G401.6 (cell line): ENCODE measurements at regions not wholly inside any gene's neighbourhood (a gene's known extent, or its start where the extent isn't known, plus 50 kb on each side); places are given as distances from the start of the nearest gene placed in this dataset.
A peak's percentile ranks its signal among the peaks of the same experiment; 100 is the strongest.

Experiments used
- FAIRE-seq: peaks from 2 replicates; lab custom pipeline; 2012; peaks lifted over from hg19 to GRCh38; lab: Jason Lieb, UNC

DNA sequence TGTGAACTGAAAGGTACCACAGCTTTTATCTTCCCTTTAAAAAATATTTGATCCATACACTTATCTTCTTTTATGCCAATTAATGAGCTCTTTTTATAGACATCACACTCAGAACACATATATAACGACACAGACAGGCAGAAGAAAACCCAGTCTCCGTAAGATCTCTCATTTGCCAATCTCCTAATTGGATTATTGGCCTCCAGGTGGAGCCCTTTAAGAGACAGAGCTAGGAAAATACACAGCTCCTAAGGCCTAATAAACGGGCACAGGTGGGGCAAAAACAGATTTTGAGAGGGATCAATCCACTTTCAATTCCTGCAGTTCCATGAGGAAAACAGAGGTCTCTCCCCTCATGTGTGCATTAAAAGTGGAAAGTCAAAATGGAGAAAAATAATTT, 1495.4 kb downstream of the RPA4 start:
- no peak for FAIRE-seq

DNA sequence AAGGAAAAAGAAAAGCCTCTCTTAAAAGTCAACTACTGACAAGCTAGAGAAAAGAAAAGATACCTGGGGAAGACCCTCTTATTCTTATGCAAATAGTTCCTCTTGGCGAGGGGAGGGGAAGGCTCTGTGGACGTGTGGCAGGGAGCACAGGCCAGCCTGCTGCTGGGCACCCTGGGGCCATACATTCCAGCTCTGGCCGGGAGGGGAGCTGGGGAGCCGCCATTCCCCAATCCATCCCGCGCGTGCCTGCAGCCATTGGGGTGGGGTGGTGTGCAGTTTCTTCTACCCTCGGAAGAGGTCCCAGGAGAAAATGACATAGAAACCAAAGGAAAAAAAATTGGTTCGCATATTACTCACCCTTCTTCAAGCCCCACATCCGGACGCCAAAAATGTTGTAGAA, 1496.4 kb downstream of the RPA4 start:
- no peak for FAIRE-seq

DNA sequence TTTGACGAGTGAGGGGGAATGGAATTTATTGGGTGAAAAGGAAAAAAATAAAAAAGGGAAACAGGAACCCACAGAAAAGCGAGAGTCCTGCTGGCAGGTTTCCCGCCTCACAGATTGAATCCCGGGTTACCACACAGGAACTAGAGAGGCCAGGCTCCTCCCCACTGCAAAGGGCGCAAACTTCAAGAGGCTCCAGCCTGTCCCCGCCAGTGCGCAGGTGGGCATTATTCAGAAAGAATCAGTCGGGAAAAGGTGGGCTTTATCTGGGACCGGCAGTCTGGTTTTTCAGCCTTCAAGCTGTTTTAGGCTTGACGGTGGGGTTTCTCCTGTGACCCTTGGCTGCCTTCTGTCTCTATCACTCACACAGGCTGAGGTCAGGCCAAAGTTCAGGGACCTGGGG, 1496.8 kb downstream of the RPA4 start:
- FAIRE-seq = no peak

DNA sequence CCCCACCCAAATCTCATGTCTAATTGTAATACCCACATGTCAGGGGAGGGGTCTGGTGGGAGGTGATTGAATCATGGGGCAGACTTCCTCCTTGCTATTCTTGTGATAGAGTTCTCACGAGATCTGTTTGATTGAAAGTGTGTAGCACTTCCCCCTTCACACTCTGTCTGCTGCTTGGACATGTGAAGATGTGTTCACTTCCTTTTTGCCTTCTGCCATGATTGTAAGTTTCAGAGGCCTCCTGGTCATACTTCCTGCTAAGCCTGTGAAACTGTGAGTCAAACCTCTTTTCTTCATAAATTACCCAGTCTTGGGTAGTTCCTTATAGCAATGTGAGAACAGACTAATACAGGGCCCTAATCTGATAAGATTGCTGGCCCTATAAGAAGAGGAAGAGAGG, 1514.8 kb downstream of the RPA4 start:
- no peak for FAIRE-seq

DNA sequence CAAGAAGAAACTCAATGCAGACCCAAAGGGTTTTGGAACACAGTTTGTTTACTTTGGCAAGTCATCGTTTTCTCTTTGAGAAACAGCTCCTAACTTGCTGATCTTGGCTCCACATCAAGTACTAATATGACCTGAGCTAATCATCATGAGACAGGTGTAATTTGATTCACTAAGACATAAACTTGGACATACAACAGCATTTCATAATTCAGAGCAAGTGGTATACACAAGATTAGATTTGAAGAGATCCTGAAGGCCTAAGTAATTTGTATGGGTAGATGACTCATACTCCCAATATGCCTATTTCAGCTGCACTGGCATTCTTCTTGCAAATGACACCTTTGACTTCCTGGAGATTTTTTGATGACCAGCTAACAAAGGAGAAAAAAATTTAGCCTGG, 1521.7 kb downstream of the RPA4 start:
- FAIRE-seq = no peak

DNA sequence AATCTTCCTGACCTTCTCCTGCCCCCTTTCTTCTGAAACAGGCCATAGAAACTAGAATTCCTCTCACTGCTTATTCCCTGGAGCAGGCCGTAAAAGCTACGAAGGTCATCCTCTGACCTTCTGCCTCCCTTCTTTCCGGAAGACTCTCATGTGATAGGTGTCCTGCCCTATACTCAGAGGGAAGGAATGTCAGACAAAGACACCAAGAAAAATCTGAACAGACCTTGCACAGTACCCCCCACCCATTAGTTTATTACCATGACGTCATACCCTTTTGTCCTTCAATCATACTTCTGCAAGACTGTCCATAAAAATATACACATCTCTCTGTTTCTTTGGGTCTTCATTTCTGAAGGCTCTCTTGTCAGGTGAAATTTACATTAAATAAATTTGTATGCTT, 1523.9 kb downstream of the RPA4 start:
- FAIRE-seq = no peak

DNA sequence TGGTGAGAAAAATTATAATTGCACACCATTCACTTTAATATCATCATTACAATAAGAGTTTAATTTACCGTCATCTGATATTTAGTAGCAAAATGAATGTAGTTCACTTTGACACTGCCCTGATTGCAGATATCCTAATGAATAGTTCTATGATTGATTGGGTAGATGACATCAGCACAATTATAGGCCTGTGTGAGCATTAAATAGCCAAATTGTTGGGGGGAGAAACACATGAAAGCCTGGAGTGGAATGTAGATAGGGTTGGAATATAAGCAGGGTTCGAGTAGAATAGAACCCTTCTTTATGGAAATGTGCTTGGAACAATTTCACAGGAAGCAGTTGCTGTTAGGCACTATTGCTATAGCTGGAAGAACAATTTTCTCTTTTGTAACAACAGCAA, 1526.2 kb downstream of the RPA4 start:
- FAIRE-seq = no peak

DNA sequence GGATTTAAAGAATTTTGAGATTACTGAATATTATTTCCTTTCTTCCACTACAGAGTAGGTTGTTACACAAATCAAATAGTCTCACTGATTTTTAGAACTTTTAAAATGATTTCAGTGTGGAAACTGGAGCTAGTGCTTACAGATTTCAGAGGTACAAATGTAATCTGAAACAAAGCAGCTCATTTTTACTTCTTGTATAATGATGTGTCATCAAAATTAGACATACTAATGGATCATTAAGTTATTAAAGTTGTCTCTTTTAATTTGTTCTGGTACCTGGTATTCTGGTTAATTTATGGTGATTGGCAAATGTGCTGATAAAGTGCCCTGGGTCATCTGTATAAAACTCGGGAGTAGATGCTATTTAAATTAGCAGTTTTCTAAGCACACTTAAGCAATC, 1528.3 kb downstream of the RPA4 start:
- no peak for FAIRE-seq

DNA sequence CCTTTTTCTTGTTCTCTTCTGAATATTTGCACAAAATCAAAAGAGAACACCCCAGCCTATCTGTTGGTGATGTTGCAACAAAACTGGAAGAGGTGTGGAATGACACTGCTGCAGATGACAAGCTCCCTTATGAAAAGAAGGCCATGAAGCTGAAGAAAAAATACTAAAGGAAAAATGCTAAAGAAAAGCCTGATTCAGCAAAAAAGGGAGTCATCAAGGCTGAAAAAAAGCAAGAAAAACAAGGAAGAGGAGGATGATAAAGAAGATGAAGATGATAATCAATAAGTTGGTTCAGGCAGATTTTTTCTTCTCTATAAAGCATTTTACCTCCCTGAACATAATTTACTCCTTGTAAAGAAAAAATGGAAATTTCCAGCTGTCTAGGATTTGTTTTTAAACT, 1538.8 kb downstream of the RPA4 start:
- FAIRE-seq = no peak

DNA sequence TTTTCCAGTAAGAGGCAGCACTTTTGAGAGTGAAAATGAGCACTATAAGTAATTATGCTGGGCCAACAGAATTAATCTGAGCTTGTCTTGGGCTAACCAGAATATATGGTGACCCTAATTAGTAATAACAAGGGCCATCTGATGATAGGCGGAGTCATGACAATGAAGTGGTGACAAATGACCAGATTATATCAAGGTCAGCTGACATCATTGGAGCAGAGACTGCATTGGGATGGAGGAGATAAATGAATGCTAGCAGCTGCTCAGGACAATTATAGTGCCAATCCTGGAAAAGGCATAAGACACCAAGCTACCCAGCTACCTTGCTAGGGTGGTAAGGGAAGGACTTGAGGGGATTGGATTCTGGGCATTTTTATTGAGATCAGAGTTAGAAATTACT, 1548.7 kb downstream of the RPA4 start:
- no peak for FAIRE-seq

DNA sequence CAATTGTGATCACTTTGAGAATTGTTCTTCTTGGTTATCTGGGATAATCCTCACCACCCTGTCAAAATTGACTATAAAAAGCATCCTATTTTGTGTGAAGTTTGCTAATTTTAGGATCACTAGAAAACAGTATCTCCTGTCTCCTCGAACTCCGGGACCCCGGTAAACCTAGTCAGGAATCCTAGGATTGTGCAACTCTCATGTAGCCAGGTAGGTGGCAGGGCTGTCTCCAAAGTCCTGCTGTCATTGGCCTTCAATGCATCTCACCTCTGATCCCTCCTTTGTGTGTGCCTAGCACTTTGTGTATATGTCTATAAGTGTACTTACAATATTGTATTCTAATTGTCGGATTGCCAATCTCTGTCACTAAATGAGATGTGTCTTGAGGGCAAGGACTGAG, 1564.8 kb downstream of the RPA4 start:
- no peak for FAIRE-seq

DNA sequence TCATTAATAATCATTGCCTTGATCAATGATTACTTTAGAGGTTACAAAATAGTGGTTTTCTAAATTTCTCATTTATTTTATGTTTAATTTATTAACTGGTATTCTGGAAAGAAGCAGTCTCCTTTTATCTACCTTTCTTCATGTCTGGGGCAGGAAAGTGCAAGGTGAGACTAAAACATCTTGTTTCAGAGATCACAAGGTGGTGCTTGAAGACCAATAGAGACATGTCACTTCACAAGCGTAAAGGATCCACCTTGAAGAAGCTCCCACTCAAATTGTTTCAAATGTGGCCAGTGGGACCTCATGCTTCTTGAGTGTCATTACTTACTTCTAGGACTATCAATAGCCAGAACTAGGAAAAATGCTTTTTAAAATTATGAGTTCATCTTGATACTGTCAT, 1568.7 kb downstream of the RPA4 start:
- no peak for FAIRE-seq

DNA sequence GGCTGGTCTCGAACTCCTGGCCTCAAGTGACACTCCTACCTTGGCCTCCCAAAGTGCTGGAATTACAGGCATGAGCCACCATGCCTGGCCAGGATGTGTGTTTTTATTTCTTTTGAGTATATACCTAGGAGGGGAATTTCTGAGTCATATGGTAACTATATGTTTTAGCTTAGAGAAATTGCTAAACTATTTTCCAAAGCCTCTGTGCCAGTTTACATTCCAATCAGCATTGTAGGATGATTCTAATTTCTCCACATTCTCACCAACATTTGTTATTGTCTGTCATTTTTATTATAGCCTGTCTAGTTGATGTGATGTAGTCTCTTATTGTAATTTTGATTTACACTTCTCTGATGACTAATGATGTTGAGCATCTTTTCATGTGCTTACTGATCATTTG, 1576.0 kb downstream of the RPA4 start:
- no peak for FAIRE-seq

DNA sequence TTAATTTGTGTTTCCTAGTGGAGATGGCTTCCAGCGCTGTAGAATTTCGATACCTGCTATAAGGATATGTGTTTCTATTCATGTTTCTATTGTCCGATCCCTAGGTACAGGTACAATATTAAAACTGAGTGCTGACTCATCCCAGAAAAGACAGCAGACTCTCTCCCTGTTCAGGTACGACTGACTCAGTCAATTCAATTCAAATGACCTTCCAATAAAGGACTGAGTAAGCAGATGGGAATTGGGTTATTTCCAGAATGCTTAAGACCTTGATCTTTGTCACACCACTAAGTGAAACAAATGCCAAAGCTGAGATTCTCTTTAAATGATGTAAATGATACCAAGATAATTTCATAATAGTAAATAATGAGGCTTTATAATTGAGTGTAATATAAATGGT, 1596.9 kb downstream of the RPA4 start:
- FAIRE-seq = no peak

DNA sequence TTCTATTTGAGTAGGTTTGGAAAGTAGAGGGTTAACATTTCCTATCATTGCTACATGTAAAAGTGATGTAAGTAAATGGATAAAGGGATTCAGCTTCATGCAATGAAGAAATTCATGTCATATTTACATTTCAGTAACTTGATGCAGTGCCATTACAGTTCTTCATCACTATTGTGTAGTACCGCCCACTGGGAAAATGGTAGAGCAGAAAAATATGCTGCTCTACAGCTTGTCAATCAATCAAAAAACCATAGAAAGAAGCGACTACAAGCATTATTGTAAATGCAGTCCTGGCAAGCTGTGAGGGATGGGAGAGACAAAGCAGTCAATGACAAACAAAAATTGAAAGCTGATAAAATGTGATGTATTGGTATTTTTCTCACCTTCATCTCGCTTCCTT, 1597.9 kb downstream of the RPA4 start:
- FAIRE-seq = no peak

DNA sequence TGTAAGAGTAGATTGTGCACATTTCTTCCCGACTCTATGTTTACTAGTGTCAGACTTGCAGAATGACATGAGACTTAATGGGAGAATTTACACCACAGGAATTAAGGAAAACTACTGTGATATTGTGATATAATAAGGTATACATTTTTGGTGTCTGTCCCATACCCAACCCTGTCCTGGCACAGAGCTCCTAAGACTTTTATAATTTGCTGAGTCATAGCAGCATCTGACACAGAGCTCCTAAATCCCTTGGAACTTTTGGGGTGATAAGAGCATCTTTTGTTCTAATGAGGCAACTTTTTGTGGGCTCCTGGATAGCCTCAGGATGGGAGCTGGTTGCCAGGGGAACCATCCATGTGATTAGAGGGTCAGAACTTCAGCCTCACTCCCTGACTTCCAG, 1607.0 kb downstream of the RPA4 start:
- no peak for FAIRE-seq

DNA sequence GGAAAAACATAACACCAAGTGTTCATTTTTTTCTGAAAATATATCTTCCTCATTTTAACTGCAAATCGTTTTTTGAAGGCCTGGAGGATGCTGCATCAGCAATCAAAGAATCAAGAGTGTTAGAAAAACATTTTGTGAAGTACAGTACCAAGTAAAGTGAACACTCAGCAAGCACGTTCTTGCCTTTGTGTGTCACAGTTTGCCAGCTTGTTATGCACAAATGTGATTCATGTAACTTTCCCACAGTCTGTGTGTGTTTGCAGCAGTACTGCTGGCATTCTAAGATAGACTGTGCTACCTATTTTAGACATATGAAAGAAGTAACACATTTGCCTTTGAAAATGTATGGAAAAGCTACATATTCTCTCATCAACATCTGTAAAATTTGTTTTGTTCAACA, 1617.7 kb downstream of the RPA4 start:
- no peak for FAIRE-seq

DNA sequence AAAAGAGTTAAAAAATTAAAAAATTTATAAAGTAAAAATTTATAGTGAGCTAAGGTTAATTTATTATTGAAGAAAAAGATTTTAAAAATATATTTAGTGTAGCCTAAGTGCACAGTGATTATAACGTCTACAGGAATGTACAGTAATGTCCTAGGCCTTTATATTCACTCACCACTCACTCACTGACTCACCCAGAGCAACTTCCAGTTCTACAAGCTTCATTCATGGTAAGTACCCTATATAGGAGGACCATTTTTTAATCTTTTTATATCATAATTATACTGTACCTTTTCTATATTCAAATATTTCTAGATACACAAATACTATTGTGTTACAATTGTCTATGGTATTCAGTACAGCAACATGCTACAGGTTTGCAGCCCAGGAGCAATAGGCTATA, 1623.2 kb downstream of the RPA4 start:
- no peak for FAIRE-seq

DNA sequence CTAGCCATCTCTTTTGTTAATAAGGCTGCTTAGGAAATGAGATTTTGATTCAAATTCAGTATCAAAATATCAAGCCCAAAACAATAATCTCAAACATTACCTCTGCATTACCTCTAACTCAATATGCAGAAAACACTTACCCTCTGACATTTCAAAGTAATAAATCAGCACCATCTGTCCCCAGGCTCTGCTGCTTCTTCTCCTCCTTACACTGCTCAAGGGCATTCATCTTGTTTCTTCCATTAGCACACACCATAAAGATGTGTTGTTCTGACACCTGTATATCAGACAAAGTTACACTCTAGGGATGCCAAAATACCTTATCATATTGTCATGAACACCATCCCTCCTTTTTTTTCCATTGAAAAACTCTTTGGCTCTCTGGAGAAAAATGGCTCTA, 1630.3 kb downstream of the RPA4 start:
- FAIRE-seq = no peak

DNA sequence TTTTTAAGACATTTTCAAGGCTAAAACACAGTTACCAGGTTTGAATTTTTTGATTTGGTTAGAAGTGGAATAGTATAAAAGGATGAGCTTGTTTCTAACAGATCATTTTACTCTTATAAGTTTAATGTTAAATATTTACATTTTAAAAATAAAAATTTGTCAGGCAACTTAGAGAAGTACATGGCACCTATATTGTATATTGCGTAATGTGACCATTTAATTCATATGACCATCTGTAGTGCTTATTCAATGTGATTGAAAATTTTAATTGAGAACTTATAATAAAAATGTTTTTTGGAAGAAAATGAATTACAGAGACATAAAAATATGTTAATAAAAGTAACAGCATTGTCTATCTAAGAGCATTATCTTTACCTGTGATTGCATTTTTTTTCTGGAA, 1632.4 kb downstream of the RPA4 start:
- no peak for FAIRE-seq

DNA sequence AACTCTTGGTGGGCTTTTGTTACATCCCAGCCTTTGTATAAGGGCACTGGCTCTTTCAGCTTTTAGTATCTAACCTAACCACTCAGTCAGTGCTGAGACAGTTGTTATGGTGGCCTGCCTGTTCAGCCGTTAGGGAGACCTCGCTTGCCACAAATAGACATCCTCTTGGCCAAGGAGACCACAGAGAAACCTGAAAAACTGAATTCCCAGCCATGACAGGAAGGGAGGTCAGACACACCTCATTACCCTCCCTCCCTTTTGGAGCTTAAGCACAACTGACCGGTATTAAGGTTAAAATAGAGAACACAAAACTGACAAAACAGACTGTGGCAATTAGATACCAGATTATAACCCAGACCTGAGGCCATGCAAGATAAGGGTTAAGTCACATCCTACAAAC, 1639.3 kb downstream of the RPA4 start:
- FAIRE-seq = no peak

DNA sequence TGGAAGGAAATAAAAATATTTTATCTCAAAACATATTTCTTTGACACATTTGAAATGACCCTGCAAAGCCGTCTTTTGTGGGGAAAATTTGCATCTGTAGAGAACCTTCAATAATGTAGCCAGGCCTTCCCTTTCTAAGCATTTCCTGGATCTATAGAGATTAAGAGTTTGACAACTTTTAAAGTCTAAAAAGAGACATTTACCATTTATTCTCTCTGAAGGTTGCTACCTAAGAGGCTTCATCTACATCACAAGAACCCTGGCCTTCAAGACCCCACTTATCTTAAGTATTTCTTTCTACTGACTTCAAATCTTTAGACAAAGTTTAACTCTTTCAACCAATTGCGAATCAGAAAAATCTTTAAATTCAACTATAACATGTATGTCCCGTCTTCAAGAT, 1639.8 kb downstream of the RPA4 start:
- FAIRE-seq = no peak

DNA sequence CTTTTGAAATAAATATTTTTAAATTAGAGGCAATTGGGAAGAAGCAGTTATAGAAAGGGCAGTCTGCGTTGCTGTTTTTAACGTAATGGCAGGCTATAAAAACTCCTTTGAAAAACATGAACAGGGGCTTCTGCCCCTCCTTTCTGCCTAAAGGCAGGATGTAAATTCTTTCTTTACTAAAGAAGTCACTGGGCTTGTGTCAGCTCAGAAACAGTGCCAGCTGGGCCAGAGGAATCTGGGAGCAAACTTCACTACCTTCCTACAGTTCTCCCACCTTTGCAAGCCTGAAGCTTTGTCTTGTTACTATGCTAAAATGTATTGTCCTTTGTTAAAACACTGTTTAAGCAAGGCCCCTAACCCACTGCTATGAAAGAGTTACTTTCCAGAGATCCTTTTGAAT, 1664.8 kb downstream of the RPA4 start:
- no peak for FAIRE-seq

DNA sequence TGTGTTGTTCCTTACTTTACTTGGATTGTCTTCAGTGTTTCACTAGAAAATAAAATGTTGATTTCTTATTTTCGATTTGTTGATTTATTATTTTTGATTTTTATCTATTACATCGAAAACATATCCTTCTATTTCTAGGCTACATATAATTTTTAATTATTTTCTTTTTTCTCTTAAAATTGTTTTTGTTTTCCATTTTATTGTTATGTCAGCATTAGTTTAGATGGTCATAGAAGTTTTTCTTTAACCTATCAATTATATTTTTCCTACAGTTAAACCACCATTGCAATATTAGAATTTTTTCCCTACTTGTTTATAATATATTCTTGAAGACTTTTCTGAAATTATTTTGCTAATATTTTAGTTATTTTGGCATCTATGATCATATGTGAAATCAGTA, 1685.1 kb downstream of the RPA4 start:
- FAIRE-seq = peak; percentile 69

DNA sequence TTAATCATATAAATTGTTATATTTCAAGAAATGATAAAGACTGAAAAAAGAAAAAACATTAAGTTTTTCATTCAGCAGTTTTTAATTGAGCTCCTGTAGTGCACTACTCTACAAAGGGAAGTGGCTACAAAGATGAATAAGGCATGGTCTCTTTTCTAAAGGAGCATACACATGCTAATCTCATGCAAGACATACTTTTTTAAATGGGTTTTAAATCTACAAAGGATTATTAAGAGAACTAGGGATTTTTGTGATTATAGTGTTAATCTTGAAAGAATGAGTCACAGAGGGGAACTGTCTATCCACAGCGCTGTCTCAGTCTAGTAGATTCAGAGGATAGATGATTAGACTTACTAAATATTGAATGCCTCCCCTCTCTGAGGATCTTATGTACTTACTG, 1722.2 kb downstream of the RPA4 start:
- FAIRE-seq = no peak

DNA sequence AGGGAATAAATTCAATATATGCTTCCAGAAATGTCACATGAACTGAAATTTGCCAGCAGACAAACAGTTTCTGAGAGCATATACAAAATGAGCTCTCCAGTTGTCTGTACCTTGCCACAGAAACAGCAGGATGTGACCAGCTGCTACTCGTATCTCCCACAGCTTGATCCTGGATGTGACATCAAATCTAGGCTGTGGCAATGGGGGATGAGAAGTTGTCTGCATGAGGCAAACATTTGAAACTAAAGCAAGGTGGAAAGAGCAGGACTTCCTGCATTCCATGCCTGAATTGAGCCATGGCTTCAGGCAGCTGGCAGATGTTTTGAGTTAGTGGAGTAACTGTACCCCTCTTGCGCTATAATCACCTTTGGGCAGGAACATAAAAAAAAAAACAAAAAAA, 1724.0 kb downstream of the RPA4 start:
- FAIRE-seq = no peak
